GM08714 (cell line): ENCODE measurements at regions not wholly inside any gene's neighbourhood (a gene's known extent, or its start where the extent isn't known, plus 50 kb on each side); places are given as distances from the start of the nearest gene placed in this dataset.

ENCODE experiments used
- H3K4me3 ChIP-seq: fragments of 200-500 bp; sonication (Bioruptor generic); 2 replicates; pipeline ENCODE4 v1.5.1; 2014; ENCODE audit warnings: mild to moderate bottlenecking, low read length, inconsistent platforms
- ZNF274 ChIP-seq: IDR thresholded peaks from 2 replicates; pipeline ENCODE4 v1.6.1; 2012; ENCODE audit warnings: mild to moderate bottlenecking, low read depth, low read length

DNA sequence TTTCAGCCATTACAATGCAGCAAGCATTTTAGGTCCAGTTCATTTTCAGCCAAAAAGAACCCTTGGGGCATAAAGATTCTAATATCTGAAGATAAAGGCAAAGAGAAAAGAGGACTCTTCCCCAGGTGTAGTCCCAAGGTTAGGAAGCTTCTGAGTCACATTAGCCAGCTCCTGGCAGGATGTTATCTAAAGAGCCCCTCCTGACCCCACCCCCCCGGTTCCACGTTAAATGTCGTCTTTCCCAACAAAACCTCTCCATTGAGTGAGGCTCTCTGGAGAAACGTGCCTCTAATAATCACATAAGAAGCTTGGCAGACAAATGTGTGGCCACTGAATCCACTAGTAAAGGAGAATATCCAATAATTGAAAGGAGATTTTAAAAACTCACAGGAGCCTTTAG is 267.7 kb downstream of the GALC start:
- no peak overlapping the region for H3K4me3 ChIP-seq
- no peak for TF ChIP-seq ZNF274

DNA sequence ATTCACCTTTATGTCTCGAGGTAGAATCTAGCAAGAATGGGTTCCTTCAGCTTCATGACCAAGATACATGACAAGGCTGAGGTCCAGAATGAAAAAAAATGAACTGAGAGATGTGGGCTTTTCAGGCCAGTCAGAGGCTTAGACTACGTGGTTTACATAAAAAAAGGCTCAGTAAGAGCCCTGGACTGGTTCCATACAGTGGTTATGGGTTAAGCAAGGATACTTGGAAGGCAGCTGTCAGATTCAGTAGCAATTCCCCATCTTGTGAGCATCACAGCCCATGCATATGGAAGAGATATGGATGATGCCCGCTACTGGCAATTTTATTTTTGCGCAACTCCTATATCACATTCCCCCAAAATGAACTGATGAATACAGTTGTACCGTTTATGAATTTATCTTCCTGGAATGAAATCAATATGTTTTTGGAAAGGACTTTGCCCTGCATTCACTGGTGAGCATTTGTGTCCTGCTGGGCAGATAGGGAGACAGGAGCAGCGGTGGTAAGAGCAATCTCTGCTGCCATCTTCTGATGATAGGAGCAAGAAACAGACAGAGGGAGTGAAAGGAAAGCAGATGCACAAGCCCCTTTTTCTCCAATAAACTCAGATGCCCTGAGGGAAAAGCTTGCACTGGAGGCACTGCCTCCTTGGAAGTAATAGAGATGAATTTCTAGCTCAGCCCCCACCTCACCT is 280.4 kb downstream of the GALC start:
- no peak for TF ChIP-seq ZNF274
- no peak overlapping the region for H3K4me3 ChIP-seq

DNA sequence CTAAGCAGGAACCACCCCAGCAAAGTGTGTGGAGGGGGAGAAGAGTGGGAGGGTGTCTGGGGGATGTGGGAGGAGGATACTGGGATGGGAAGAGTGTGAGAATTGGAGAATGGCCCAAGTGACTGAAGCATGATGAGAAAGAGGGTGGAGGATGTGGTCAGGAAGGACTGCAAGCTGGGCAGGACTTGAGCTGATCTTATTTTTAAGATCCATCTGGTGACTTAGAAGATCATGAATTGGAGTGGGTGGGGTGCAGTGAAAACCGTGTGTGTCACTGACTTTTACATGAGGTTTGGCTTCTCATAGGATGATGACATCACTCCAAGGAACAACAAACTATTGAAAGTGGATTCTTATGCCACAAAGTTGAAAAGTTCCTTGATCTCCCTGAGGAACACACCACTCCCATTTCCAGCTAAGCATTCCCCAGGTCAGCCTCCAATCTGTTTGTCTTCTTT is 287.5 kb downstream of the GALC start:
- TF ChIP-seq ZNF274: no peak
- no peak overlapping the region for H3K4me3 ChIP-seq

DNA sequence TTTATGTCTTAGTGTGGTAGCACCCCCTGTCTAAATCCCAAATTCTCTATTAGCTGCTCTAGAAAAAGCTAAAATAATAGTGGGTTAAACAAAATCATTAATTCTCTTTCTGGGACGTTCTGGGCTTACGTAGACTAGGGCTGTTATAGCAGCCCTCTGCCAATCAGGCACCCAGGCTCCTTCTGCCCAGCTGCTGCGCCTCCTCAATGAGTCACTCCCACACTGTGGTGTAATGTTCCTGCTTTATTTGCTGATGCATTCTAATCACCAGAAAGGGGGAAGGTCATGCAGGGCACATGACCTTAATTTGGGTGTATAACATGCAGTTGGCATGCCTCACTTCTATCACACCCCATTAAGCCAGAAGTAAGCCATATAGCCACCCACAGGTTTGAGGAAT is 294.5 kb downstream of the GALC start:
- no peak for TF ChIP-seq ZNF274
- H3K4me3 ChIP-seq: no peak overlapping the region

DNA sequence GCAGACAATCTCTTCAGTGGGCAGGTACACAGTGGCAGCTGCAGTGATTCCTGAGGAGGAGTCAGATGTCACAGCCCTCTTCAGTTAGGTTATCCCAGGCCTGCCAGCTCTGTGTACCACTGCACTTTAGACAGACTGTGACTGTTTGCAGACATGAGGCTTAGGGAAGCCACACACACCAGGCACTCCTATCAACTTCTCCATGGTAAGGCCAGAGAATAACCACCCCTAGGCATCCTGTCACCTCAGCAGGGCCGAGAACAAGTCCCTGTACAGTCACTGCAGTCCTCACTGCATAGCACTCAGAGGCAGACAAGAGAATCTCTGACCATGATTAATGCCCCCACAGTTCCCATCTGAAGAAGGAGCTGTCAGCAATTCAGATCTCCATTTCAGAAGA is 296.5 kb downstream of the GALC start:
- no peak overlapping the region for H3K4me3 ChIP-seq
- TF ChIP-seq ZNF274: no peak

DNA sequence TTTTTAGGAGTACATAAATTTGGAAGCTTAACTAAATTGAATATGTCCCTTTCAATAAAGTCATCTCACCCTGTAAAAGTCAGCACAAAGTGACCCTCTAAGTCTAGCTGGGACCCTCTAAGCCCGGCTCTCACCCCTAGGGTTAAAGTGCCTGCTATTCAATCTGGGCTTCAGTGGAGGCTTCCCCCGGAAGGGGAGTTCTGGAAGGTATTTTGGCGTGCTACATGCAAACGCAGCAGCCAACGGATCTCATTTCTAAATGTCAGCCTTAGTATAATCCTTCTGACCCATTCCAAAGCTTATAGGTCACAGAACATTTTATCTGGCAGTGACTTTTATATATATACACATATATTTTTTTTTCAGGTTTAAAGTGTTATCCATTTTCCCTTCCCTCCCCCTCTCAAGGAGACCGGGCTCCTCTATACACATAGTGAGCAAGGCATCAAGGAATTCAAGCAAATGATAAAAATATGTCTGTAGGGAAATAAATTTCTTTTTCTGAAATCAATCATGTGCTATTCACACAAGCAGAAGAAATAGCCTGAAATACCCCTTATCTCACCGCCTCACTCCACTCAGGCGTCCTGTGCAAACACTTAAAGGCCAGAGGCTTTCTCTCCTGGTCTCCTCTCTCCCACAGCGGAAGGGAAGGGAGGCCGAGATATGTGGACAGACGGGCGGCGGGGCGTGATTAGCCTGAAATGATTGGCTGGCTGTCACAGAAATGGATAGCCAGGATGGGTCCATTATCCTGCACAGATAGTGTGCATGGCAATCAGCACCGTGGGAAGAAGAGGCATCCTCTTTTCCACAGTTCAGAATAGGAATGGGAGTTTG is 301.7 kb downstream of the GALC start:
- TF ChIP-seq ZNF274: no peak
- H3K4me3 ChIP-seq: no peak overlapping the region

DNA sequence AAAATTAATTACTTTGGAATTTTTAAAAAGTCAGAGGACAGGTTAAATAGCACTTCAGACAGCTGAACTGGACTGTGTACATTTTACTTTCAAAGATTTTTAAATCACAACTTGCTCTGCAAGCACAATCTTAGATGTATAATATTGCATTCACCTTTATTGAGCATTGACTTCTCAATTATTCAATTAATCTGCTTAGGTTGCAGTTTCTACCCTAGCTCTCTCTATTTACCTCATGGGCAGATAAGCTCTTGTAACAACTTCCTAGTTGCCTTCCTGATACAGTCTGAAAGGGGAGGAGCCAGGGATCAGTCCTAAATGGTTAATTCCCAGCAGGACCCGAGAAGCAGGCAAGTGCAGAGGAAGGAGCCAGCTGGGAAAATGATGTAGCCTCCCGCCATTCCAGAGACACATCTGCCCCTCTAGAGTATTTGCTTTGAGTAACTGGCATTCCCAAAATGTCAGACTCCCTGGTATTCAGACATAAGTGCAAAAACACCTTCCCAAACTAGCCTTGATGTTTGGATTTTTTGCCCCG is 302.8 kb downstream of the GALC start:
- TF ChIP-seq ZNF274: no peak

DNA sequence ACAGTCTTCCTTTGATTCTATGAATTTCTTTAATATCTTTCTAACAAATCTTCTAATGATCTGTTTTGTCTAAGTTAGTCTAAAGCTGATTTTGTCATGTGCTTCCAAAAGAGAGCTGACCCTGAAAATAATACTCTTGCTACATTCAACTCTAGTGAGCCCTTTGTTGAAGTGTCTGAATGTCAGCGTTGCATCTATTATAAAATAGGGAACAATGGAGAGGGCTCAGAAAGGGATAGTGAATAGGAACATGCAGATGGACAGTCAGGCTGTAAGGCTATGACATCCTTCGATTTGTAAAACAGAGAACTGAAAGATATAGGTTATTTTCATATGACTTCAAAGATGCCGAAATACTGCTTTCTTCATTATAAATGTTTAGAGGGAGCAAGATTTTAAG is 304.5 kb downstream of the GALC start:
- no peak overlapping the region for H3K4me3 ChIP-seq
- no peak for TF ChIP-seq ZNF274

More for the DNA sequence above, 302.8 kb downstream of the GALC start:
- no peak overlapping the region for H3K4me3 ChIP-seq

DNA sequence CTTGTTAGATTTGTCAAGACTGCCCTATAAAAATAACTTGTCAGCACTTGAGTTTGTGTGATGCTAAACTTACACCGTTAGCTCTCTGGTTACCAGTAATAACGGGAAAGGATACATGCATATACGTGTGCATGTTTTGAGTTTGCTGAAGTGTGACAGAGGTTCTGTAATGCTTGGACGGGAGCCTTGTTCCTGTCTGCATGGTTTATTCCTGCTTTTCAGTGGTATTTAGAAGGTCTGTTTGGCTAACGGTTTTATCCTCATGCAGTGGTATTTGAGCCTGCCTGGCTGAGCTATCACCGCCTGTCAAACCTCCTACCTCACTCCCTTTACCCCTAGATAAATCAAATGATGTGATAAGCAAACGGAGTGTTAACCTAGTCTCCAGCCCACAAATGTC is 305.6 kb downstream of the GALC start:
- no peak for TF ChIP-seq ZNF274
- H3K4me3 ChIP-seq: no peak overlapping the region

DNA sequence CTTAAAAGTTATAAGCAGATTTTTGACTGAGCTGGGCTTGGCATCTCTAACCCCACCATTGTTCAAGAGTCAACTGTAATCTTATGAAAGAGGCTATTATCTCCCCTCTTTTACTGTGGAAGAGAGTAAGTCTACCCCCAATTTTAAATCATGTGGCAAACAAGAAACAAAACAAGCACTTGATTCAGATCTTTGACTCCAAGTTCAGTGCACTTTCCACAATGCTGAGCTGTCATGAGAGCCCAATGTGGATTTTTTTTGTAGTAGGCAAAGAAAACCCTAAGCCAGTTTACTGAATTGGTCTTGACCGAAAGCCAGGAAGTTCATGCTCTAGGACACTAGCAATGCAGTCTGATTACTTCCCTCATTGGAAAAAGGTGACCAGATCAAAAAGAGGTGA is 306.2 kb downstream of the GALC start:
- no peak for TF ChIP-seq ZNF274

DNA sequence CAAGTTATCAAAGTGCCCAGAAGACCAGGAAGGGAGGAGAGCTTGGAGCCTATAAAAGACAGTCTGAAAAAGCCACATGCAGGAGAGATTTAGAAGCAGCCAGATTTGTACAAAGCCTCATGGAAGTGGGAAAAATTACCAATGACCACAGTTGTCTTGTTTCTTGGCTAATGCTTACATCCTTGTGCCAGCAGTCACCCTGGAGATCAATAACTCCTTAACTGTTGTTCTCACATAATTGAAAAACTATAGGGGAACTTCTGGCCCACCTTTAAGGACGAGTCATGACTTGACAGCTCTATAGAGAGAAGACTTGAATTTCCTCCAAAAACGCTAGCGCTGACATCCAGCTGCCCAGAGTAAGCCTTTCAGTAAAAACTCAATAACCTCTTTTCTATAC is 313.1 kb downstream of the GALC start:
- no peak for TF ChIP-seq ZNF274
- no peak overlapping the region for H3K4me3 ChIP-seq

More for the DNA sequence above, 306.2 kb downstream of the GALC start:
- H3K4me3 ChIP-seq: no peak overlapping the region

DNA sequence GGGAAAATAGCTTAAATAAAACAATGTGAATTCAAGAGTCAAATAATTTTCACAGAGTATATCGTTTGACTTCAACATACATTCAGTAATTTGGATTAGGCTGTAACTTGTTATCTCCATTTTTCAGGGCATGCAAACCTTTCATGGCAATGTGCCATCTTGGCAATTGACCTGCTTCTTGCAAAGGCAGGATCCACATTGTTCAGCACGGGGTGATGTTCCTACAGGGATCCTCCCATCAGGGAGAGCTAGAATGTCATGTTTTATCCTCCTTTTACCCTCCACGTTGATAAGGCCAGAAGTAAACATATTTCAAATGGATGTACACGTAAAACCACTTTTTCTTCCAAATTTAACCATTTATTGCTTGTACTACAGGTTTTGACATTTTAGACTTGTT is 314.4 kb downstream of the GALC start:
- H3K4me3 ChIP-seq: no peak overlapping the region
- TF ChIP-seq ZNF274: no peak

DNA sequence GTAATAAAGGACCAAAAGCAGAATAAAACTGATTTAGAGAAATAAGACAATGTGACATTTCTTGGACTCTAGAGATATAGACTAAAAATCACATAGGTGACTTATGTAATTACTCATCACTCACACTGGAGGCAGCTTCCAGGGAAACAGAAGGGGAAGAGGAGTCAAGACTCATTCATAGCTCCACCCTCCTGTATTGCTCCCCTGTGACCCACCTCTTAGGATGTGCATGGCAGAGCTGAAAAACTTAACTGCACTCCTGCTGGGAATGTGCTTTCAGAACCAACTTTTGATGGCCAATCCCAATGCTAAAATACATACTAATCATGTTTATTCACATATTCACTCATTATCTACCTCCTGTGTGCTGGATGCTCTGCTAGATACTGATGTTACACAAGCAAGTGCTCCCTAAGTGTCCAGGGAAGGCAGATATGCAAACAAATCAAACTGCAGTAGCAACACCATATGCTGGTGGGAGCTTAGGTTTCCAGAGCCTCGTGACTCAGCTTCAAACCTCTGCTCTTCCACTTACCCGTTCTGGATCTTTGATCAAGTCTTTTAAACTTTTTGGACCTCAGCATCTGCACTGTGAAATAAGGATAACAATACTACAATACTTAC is 316.1 kb downstream of the GALC start:
- no peak overlapping the region for H3K4me3 ChIP-seq
- TF ChIP-seq ZNF274: no peak

DNA sequence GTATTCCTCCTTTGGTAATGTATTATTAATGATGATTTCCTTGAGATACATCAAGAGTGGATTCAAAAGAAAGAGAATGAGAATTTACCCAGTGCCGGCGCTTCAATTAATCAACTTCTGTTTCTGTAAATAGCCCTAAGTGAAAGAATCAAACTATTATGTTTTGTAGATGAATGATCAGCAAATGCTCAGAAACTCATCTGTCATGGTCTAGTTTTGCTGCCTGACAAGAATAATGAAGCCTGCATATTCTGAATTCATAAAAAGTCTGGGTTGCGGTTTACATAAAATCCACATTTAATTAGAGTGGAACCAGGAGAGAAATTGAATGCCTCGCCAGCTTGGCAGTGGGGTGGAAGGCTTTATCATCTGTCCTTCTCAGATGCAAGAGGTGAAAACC is 325.3 kb downstream of the GALC start:
- no peak for TF ChIP-seq ZNF274
- H3K4me3 ChIP-seq: no peak overlapping the region
